ENCODE measurements at regions not wholly inside any gene's neighbourhood (a gene's known extent, or its start where the extent isn't known, plus 50 kb on each side); places are given as distances from the start of the nearest gene placed in this dataset.

- Histone ChIP-seq H3K9me2 (ENCODE audit: insufficient read depth, low read length) (no peaks in the 10 kb centered on the region), H3K36me3 (ENCODE audit: insufficient read depth, low read length) (no peaks in the 10 kb centered on the region), H3K9me3 (ENCODE audit: low read length) (no peaks in the 10 kb centered on the region), H4K20me1 (ENCODE audit: insufficient read depth) (no peaks in the 10 kb centered on the region), H3K9ac (ENCODE audit: low read length) (no peak overlapping the region), H3K4me3 (ENCODE audit: low read length) (no peak overlapping the region), H2AFZ (ENCODE audit: low read depth, low read length) (no peak overlapping the region), H3K4me2 (ENCODE audit: low read length) (no peak overlapping the region), H3K79me2 (replicated peaks; ENCODE audit: insufficient read depth, low read length) (no peaks in the 10 kb centered on the region), H3K27ac (ENCODE audit: low read length) (no peak overlapping the region), H3F3A (ENCODE audit: insufficient read depth, low read length, poor library complexity, severe bottlenecking) (no peaks in the 10 kb centered on the region), H3K27me3 (ENCODE audit: insufficient read depth, low read depth, low read length) (no peaks in the 10 kb centered on the region)
- TF ChIP-seq CTCF (IDR thresholded peaks at IDR 0.05; ENCODE audit: poor library complexity, severe bottlenecking) = no peak
- no peak for TF ChIP-seq MXI1 (conservative IDR thresholded peaks at IDR 0.05; ENCODE audit: poor library complexity, severe bottlenecking)
Observed at GRCh38 chr10:53395449-53395848, 622.9 kb upstream of the MBL2 start.

GRCh38 chr10:53387562-53387961 is 615.0 kb upstream of the MBL2 start:
- no peaks in the 10 kb centered on the region for H3K27me3 ChIP-seq (ENCODE audit: insufficient read depth, low read depth, low read length)

More at GRCh38 chr10:53387562-53387961, 615.0 kb upstream of the MBL2 start:
- TF ChIP-seq, protein P1, sequence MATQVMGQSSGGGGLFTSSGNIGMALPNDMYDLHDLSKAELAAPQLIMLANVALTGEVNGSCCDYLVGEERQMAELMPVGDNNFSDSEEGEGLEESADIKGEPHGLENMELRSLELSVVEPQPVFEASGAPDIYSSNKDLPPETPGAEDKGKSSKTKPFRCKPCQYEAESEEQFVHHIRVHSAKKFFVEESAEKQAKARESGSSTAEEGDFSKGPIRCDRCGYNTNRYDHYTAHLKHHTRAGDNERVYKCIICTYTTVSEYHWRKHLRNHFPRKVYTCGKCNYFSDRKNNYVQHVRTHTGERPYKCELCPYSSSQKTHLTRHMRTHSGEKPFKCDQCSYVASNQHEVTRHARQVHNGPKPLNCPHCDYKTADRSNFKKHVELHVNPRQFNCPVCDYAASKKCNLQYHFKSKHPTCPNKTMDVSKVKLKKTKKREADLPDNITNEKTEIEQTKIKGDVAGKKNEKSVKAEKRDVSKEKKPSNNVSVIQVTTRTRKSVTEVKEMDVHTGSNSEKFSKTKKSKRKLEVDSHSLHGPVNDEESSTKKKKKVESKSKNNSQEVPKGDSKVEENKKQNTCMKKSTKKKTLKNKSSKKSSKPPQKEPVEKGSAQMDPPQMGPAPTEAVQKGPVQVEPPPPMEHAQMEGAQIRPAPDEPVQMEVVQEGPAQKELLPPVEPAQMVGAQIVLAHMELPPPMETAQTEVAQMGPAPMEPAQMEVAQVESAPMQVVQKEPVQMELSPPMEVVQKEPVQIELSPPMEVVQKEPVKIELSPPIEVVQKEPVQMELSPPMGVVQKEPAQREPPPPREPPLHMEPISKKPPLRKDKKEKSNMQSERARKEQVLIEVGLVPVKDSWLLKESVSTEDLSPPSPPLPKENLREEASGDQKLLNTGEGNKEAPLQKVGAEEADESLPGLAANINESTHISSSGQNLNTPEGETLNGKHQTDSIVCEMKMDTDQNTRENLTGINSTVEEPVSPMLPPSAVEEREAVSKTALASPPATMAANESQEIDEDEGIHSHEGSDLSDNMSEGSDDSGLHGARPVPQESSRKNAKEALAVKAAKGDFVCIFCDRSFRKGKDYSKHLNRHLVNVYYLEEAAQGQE (IDR thresholded peaks at IDR 0.05; ENCODE audit: borderline replicate concordance) = no peak
- TF ChIP-seq SMC3 (conservative IDR thresholded peaks at IDR 0.05; ENCODE audit: poor library complexity) (no peak), EZH2 (IDR thresholded peaks at IDR 0.05; ENCODE audit: borderline replicate concordance, insufficient read depth, low read length, poor library complexity, severe bottlenecking) (no peak), CTCF (IDR thresholded peaks at IDR 0.05; ENCODE audit: poor library complexity, severe bottlenecking) (no peak), RAD21 (conservative IDR thresholded peaks at IDR 0.05) (no peak), POLR2AphosphoS5 (IDR thresholded peaks at IDR 0.05) (no peak), EP300 (conservative IDR thresholded peaks at IDR 0.05; ENCODE audit: poor library complexity, severe bottlenecking) (no peak), TAF1 (IDR thresholded peaks at IDR 0.05; ENCODE audit: low read depth) (no peak), MXI1 (conservative IDR thresholded peaks at IDR 0.05; ENCODE audit: poor library complexity, severe bottlenecking) (no peak)
- H4K20me1 ChIP-seq (ENCODE audit: insufficient read depth) = no peaks in the 10 kb centered on the region
- no peaks in the 10 kb centered on the region for H3K36me3 ChIP-seq (ENCODE audit: insufficient read depth, low read length)
- H3K9me2 ChIP-seq (ENCODE audit: insufficient read depth, low read length) = no peaks in the 10 kb centered on the region
- no peak overlapping the region for H2AFZ ChIP-seq (ENCODE audit: low read depth, low read length)
- H3K79me2 ChIP-seq (replicated peaks; ENCODE audit: insufficient read depth, low read length) = no peaks in the 10 kb centered on the region
- H3K4me2 ChIP-seq (ENCODE audit: low read length) = no peak overlapping the region
- no peak overlapping the region for H3K27ac ChIP-seq (ENCODE audit: low read length)
- H3K9ac ChIP-seq (ENCODE audit: low read length) = no peak overlapping the region
- H3F3A ChIP-seq (ENCODE audit: insufficient read depth, low read length, poor library complexity, severe bottlenecking) = no peaks in the 10 kb centered on the region
- no peaks in the 10 kb centered on the region for H3K9me3 ChIP-seq (ENCODE audit: low read length)
- H3K4me3 ChIP-seq (ENCODE audit: low read length) = no peak overlapping the region
